Stimulated activated naive CD8-positive, alpha-beta T cell treated with anti-CD3 and anti-CD28 coated beads, Interleukin-15, Interleukin-2, amounts not matched to agents 100 ng/mL and 50 ng/mL, for 24 hours (primary cell): ENCODE measurements at regions not wholly inside any gene's neighbourhood (a gene's known extent, or its start where the extent isn't known, plus 50 kb on each side); places are given as distances from the start of the nearest gene placed in this dataset.

Source experiments
- H3K27ac Mint-ChIP-seq: one replicate; pipeline ENCODE4 v1.8.0; 2021; ENCODE audit warnings: mild to moderate bottlenecking, mixed read lengths
- H3K27me3 Mint-ChIP-seq: one replicate; pipeline ENCODE4 v1.8.0; 2021; ENCODE audit warnings: mixed read lengths
- H3K36me3 Mint-ChIP-seq: one replicate; pipeline ENCODE4 v1.8.0; 2021; ENCODE audit warnings: low read depth, mixed read lengths
- H3K4me1 Mint-ChIP-seq: one replicate; pipeline ENCODE4 v1.8.0; 2021; ENCODE audit warnings: low read depth, mixed read lengths
- H3K4me3 Mint-ChIP-seq: one replicate; pipeline ENCODE4 v1.8.0; 2021; ENCODE audit warnings: mild to moderate bottlenecking, mixed read lengths
- H3K9me3 Mint-ChIP-seq: one replicate; pipeline ENCODE4 v1.8.0; 2021; ENCODE audit warnings: mixed read lengths

DNA sequence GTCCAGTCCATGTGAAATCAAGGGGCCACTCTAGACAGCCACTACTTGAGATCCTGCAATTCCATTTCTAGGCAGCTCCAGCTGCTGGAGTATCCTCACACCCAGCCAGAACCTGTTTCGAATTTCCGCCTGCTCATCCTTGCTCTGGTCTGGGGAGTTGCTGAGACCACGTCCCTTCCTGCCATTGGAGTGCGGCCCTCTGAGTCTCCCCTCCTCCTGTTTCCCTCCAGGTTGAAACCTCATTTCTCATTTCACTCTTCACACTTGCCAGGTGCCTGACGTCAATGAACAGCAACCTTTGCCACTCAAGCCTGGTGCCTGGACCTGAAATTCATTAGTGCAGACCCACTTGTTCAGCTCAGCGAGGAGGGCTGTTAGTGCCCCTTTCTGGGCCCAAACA is 307.5 kb upstream of the SHH start:
- Mint-ChIP-seq H3K4me1 (no peaks in the 10 kb centered on the region), H3K36me3 (no peaks in the 10 kb centered on the region), H3K9me3 (no peaks in the 10 kb centered on the region), H3K27me3 (no peaks in the 10 kb centered on the region), H3K27ac (no peak overlapping the region), H3K4me3 (no peak overlapping the region)

DNA sequence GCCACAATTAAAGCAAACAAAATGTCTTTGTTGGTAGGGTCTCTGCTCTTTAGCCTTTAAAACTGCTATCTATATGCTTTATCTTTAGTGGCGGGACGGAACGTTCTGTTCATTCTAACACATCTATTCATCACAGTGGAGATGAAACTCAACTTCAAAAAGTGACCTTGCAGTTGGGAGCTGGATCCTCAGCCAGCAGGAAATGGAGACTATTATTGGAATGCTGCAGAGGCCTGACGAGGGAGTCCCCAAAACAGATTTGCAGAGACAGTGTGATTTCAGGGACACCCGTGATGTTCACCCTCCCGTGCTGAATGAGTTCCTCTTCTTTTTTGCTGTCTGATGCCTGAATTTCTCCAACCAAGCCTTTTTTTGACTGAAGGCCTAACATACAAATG is 306.0 kb upstream of the SHH start:
- H3K36me3 Mint-ChIP-seq = no peaks in the 10 kb centered on the region
- H3K4me3 Mint-ChIP-seq = no peak overlapping the region
- H3K27ac Mint-ChIP-seq = no peak overlapping the region
- no peaks in the 10 kb centered on the region for H3K4me1 Mint-ChIP-seq
- no peaks in the 10 kb centered on the region for H3K27me3 Mint-ChIP-seq
- no peaks in the 10 kb centered on the region for H3K9me3 Mint-ChIP-seq

DNA sequence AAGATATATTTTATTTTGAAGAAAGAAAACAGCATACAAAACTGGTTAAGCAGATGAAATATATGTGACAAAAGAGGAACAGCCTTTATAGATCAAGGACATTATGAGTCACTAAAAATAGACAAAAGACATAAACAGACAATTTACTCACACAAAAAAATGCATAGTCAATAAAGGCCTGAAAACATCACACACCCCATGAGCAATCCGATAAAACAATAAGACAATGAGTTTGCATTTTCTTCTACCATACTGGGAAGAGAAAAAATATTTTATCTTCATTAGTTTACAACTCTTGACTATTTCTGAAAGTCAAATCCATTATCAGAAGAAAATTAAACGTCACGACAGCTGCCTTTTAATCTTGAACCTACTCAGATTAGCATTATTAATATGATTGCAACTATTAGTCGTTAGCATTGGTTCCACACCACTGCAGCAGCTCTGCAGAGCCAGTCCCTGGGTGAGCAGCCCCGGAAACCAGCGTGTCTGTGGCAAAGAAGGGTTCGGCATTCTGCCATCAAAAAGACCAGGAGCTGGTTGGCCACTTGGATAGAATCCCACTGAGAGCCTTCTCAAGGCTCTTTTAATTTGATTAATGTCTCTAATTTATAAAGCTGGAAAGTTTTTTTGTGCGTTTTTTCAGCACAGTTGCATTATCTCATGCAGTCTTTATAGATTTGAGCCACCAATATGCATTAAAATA is 305.4 kb upstream of the SHH start:
- no peaks in the 10 kb centered on the region for H3K9me3 Mint-ChIP-seq
- no peaks in the 10 kb centered on the region for H3K27me3 Mint-ChIP-seq
- H3K4me1 Mint-ChIP-seq = no peaks in the 10 kb centered on the region
- no peak overlapping the region for H3K4me3 Mint-ChIP-seq
- no peak overlapping the region for H3K27ac Mint-ChIP-seq
- no peaks in the 10 kb centered on the region for H3K36me3 Mint-ChIP-seq

DNA sequence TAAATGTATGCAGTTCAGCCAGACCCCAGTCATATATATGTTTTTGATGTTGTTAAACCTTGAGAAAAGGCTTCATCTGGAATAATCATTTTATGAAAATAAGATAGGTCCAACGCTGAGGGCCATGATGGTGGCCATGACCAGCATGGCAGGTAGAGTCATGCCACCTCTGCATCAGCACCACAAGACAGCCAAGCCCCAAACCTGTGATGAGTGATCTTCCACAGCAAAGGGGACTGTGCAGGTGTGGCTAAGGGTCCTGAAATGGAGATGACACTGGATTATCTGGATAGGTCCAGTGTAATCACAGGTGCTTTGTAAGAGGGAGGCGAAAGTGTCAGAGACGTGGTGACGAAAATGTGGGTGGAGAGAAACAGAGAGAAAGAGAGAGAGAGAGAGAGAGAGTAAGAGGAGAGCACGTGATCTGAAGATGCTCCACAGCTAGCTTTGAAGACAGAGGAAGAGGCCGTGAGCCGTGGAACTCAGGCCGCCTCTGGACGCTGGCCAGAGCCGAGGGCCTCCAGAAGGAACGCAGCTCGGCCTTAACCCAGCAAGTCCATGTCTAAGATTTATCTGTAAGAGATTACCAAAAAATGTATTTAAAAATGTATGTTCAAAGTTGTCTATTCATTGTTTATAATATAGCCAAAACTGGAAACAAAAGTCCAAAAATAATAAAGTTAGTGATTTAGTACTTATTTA is 304.4 kb upstream of the SHH start:
- Mint-ChIP-seq H3K4me3 (no peak overlapping the region), H3K27ac (no peak overlapping the region), H3K36me3 (no peaks in the 10 kb centered on the region), H3K4me1 (no peaks in the 10 kb centered on the region), H3K27me3 (no peaks in the 10 kb centered on the region), H3K9me3 (no peaks in the 10 kb centered on the region)

- Mint-ChIP-seq H3K4me1 (no peaks in the 10 kb centered on the region), H3K4me3 (no peak overlapping the region), H3K9me3 (no peaks in the 10 kb centered on the region), H3K36me3 (no peaks in the 10 kb centered on the region), H3K27ac (no peak overlapping the region), H3K27me3 (no peaks in the 10 kb centered on the region)
Observed at GRCh38 chr7:156115582-156115981, 303.3 kb upstream of the SHH start.

GRCh38 chr7:156113731-156114130 is 301.5 kb upstream of the SHH start:
- no peak overlapping the region for H3K27ac Mint-ChIP-seq
- H3K36me3 Mint-ChIP-seq = no peaks in the 10 kb centered on the region

DNA sequence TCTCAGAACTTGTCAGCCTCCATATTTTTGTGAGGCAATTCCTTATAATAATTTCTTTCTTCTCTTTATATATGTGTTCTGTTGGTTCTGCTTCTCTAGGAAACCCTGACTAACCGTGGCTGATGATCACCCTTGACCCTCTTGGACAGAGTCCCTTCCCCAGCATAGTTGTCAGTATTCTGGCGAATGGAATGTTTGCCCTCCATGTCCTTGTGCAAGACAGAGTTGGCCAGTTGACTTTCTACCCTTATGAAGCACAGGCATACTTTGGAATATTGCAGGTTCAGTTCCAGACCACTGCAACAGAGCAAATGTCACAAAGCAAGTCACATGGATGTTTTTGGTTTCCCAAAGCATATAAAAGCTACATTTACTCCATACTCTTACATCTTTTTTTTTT is 297.7 kb upstream of the SHH start:
- H3K27me3 Mint-ChIP-seq = no peaks in the 10 kb centered on the region
- no peaks in the 10 kb centered on the region for H3K4me1 Mint-ChIP-seq
- no peak overlapping the region for H3K27ac Mint-ChIP-seq
- H3K4me3 Mint-ChIP-seq = no peak overlapping the region
- no peaks in the 10 kb centered on the region for H3K36me3 Mint-ChIP-seq
- H3K9me3 Mint-ChIP-seq = no peaks in the 10 kb centered on the region

More at GRCh38 chr7:156113731-156114130, 301.5 kb upstream of the SHH start:
- H3K27me3 Mint-ChIP-seq = no peaks in the 10 kb centered on the region
- no peaks in the 10 kb centered on the region for H3K9me3 Mint-ChIP-seq
- H3K4me3 Mint-ChIP-seq = no peak overlapping the region
- no peaks in the 10 kb centered on the region for H3K4me1 Mint-ChIP-seq

DNA sequence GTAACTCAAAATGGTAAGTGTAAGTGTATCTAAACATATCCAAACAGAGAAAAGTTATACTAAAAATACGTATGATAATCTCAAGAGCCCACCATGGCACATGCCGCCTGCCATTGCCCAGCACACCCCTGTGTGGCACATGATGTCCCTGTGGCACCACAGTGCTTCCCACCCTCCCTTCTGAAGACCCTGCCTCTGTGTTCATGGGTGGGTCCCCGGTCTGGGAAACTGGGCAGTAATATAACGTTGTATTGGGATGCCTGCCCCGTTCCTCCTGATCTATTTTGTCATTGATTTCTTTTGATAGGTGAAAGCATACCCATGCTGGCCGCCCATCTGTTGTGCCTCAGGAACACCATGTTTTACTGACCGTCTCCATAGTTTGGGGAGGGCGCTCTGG is 296.8 kb upstream of the SHH start:
- no peaks in the 10 kb centered on the region for H3K27me3 Mint-ChIP-seq
- H3K27ac Mint-ChIP-seq = no peak overlapping the region
- no peaks in the 10 kb centered on the region for H3K9me3 Mint-ChIP-seq
- no peak overlapping the region for H3K4me3 Mint-ChIP-seq
- no peaks in the 10 kb centered on the region for H3K4me1 Mint-ChIP-seq
- no peaks in the 10 kb centered on the region for H3K36me3 Mint-ChIP-seq

DNA sequence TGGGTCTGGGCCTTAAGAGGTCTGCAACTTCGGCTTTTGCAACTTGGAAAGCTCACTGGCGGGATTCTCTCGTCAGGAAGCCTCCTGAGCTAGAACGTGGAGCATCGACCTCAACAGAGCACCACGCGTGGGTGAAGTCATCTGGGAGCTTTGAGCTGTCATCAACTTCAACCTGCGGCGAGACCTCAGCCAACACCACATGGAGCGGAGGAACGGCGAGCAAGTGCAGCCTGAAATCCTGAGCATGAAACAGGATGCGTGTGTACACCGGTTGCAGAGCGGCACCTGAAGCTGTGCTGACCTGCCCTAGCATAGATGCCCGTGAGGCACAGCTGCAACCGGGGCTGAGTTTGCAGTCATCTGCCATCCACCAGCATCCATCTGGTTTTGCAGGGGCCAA is 295.7 kb upstream of the SHH start:
- Mint-ChIP-seq H3K27me3 (no peaks in the 10 kb centered on the region), H3K36me3 (no peaks in the 10 kb centered on the region), H3K4me1 (no peaks in the 10 kb centered on the region), H3K4me3 (no peak overlapping the region), H3K27ac (no peak overlapping the region), H3K9me3 (no peaks in the 10 kb centered on the region)

DNA sequence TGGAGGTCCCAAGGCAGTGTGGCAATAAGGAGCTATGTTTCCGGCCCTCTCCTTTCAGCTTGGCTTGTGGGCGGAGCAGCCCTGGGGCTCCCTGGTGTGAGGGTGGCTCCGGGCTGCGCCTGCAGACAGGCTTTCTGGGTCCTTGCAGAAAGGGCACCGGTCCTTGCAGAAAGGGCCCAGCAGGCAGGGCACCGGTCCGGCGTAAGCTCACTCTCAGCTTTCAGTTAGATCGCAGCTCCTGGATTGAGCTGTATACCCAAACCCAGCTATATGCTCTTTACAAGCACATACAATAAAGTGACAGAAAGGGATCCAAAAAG is 293.8 kb upstream of the SHH start:
- H3K27me3 Mint-ChIP-seq = no peaks in the 10 kb centered on the region
- H3K36me3 Mint-ChIP-seq = no peaks in the 10 kb centered on the region
- H3K9me3 Mint-ChIP-seq = no peaks in the 10 kb centered on the region
- no peak overlapping the region for H3K27ac Mint-ChIP-seq
- H3K4me3 Mint-ChIP-seq = no peak overlapping the region
- no peaks in the 10 kb centered on the region for H3K4me1 Mint-ChIP-seq

- Mint-ChIP-seq H3K27ac (no peak overlapping the region), H3K9me3 (no peaks in the 10 kb centered on the region), H3K4me3 (no peak overlapping the region), H3K36me3 (no peaks in the 10 kb centered on the region), H3K4me1 (no peaks in the 10 kb centered on the region), H3K27me3 (no peaks in the 10 kb centered on the region)
Observed at GRCh38 chr7:156105337-156106106, 293.3 kb upstream of the SHH start.

- Mint-ChIP-seq H3K27ac (no peak overlapping the region), H3K4me1 (no peaks in the 10 kb centered on the region), H3K9me3 (no peaks in the 10 kb centered on the region), H3K27me3 (no peaks in the 10 kb centered on the region), H3K4me3 (no peak overlapping the region), H3K36me3 (no peaks in the 10 kb centered on the region)
Observed at GRCh38 chr7:156104501-156105336, 292.5 kb upstream of the SHH start.

- Mint-ChIP-seq H3K9me3 (no peaks in the 10 kb centered on the region), H3K27me3 (no peaks in the 10 kb centered on the region), H3K4me3 (no peak overlapping the region), H3K4me1 (peaks cover 2% of the 10 kb centered on the region), H3K27ac (no peak overlapping the region), H3K36me3 (no peaks in the 10 kb centered on the region)
Observed at GRCh38 chr7:156102267-156102666, 290.0 kb upstream of the SHH start.

DNA sequence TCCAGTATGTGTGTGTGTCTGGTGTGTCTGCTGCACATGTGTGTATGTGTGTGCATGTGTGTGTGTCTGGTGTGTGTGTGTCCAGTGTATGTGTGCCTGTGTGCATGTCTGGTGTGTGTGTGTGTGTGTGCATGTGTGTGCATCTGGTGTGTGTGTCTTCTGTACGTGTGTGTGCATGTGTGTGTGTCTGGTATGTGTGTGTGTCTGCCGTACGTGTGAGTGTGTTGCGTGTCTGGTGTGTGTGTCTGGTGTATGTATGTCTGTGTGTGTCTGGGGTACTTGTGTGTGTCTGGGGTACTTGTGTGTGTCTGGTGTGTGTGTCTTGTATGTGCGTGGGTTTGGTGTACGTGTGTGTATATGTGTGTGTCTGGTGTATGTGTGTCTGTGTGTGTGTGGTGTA is 289.1 kb upstream of the SHH start:
- Mint-ChIP-seq H3K4me1 (peaks cover 11% of the 10 kb centered on the region), H3K9me3 (no peaks in the 10 kb centered on the region), H3K4me3 (no peak overlapping the region), H3K36me3 (no peaks in the 10 kb centered on the region), H3K27ac (no peak overlapping the region), H3K27me3 (no peaks in the 10 kb centered on the region)

- Mint-ChIP-seq H3K4me3 (no peak overlapping the region), H3K27me3 (no peaks in the 10 kb centered on the region), H3K36me3 (no peaks in the 10 kb centered on the region), H3K9me3 (no peaks in the 10 kb centered on the region), H3K4me1 (peaks cover 18% of the 10 kb centered on the region), H3K27ac (no peak overlapping the region)
Observed at GRCh38 chr7:156100086-156100485, 287.8 kb upstream of the SHH start.
